H9 (cell line): ENCODE measurements at regions not wholly inside any gene's neighbourhood (a gene's known extent, or its start where the extent isn't known, plus 50 kb on each side); places are given as distances from the start of the nearest gene placed in this dataset.

ENCODE experiments used
- DNase-seq: peaks from one replicate; pipeline ENCODE4 v3.0.0-alpha.2; 2017
- H2AFZ ChIP-seq: one replicate; pipeline ENCODE4 v1.6.1; 2013; ENCODE audit warnings: mild to moderate bottlenecking, low read length, control low read depth, moderate library complexity
- H2AK5ac ChIP-seq: 2 replicates; pipeline ENCODE4 v1.6.1; 2013; ENCODE audit warnings: low read length, control low read depth, mixed read lengths; ENCODE audit not compliant: insufficient read length
- H2BK120ac ChIP-seq: one replicate; pipeline ENCODE4 v1.6.1; 2013; ENCODE audit warnings: low read depth, mild to moderate bottlenecking, low read length, control low read depth, inconsistent platforms; ENCODE audit not compliant: poor library complexity, severe bottlenecking
- H2BK12ac ChIP-seq: 2 replicates; pipeline ENCODE4 v1.6.1; 2013; ENCODE audit warnings: low read length, control low read depth, mixed read lengths, low read depth; ENCODE audit not compliant: insufficient read length
- H2BK15ac ChIP-seq: 2 replicates; pipeline ENCODE4 v1.6.1; 2013; ENCODE audit warnings: low read depth, low read length, control low read depth
- H2BK20ac ChIP-seq: one replicate; pipeline ENCODE4 v1.6.1; 2013; ENCODE audit warnings: low read depth, mild to moderate bottlenecking, low read length, control low read depth, inconsistent platforms; ENCODE audit not compliant: poor library complexity, severe bottlenecking
- H2BK5ac ChIP-seq: 2 replicates; pipeline ENCODE4 v1.6.1; 2013; ENCODE audit warnings: low read length, control low read depth, mixed read lengths; ENCODE audit not compliant: insufficient read length
- H3K14ac ChIP-seq: 2 replicates; pipeline ENCODE4 v1.6.1; 2013; ENCODE audit warnings: low read length, control low read depth; ENCODE audit not compliant: insufficient read depth
- H3K18ac ChIP-seq: 2 replicates; pipeline ENCODE4 v1.6.1; 2013; ENCODE audit warnings: low read depth, mild to moderate bottlenecking, mixed read lengths, low read length, control low read depth; ENCODE audit not compliant: insufficient read length
- H3K23ac ChIP-seq: 2 replicates; pipeline ENCODE4 v1.6.1; 2013; ENCODE audit warnings: low read length, control low read depth, mixed read lengths, low read depth; ENCODE audit not compliant: insufficient read length
- H3K23me2 ChIP-seq: 2 replicates; pipeline ENCODE4 v1.6.1; 2013; ENCODE audit warnings: low read depth, mild to moderate bottlenecking, mixed read lengths, low read length, control low read depth; ENCODE audit not compliant: insufficient read length, poor library complexity, severe bottlenecking
- H3K27ac ChIP-seq: 2 replicates; pipeline ENCODE4 v1.5.1; 2013; ENCODE audit warnings: low read length, control low read depth, mixed read lengths, low read depth; ENCODE audit not compliant: insufficient read length
- H3K27me3 ChIP-seq: 2 replicates; pipeline ENCODE4 v1.6.1; 2013; ENCODE audit warnings: low read length, control low read depth, inconsistent platforms; ENCODE audit not compliant: insufficient read depth
- H3K4ac ChIP-seq: 2 replicates; pipeline ENCODE4 v1.6.1; 2013; ENCODE audit warnings: low read depth, mild to moderate bottlenecking, control low read depth, inconsistent platforms, low read length, moderate library complexity
- H3K4me1 ChIP-seq: 2 replicates; pipeline ENCODE4 v1.6.1; 2013; ENCODE audit warnings: low read length, control low read depth, inconsistent platforms; ENCODE audit not compliant: insufficient read depth
- H3K4me2 ChIP-seq: 2 replicates; pipeline ENCODE4 v1.6.1; 2013; ENCODE audit warnings: low read length, control low read depth, mixed read lengths; ENCODE audit not compliant: insufficient read length, insufficient read depth
- H3K56ac ChIP-seq: 2 replicates; pipeline ENCODE4 v1.6.1; 2013; ENCODE audit warnings: low read depth, mild to moderate bottlenecking, mixed read lengths, low read length, control low read depth; ENCODE audit not compliant: insufficient read length
- H3K79me1 ChIP-seq: 2 replicates; pipeline ENCODE4 v1.6.1; 2013; ENCODE audit warnings: low read depth, mild to moderate bottlenecking, moderate library complexity, low read length, control low read depth, inconsistent platforms; ENCODE audit not compliant: insufficient read depth, poor library complexity, severe bottlenecking
- H3K79me2 ChIP-seq: 2 replicates; pipeline ENCODE4 v1.6.1; 2013; ENCODE audit warnings: low read length, control low read depth, inconsistent platforms; ENCODE audit not compliant: insufficient read depth
- H3K9ac ChIP-seq: 2 replicates; pipeline ENCODE4 v1.6.1; 2013; ENCODE audit warnings: low read length, control low read depth, mixed read lengths; ENCODE audit not compliant: insufficient read length; ENCODE audit errors: extremely low read depth
- H3K9me3 ChIP-seq: one replicate; pipeline ENCODE4 v1.6.1; 2013; ENCODE audit warnings: low read depth, low read length, inconsistent platforms; ENCODE audit not compliant: control insufficient read depth
- H3T11ph ChIP-seq: one replicate; pipeline ENCODE4 v1.6.1; 2013; ENCODE audit warnings: mild to moderate bottlenecking, low read length, control low read depth, inconsistent platforms
- H4K20me1 ChIP-seq: one replicate; pipeline ENCODE4 v1.6.1; 2013; ENCODE audit not compliant: control insufficient read depth, insufficient read length, insufficient read depth
- H4K5ac ChIP-seq: 2 replicates; pipeline ENCODE4 v1.6.1; 2013; ENCODE audit warnings: low read depth, mild to moderate bottlenecking, mixed read lengths, low read length, control low read depth; ENCODE audit not compliant: insufficient read length
- H4K8ac ChIP-seq: replicated peaks from 2 replicates; pipeline ENCODE4 v1.6.1; 2013; ENCODE audit warnings: low read length, control low read depth, mixed read lengths, low read depth; ENCODE audit not compliant: insufficient read length
- H4K91ac ChIP-seq: 2 replicates; pipeline ENCODE4 v1.6.1; 2013; ENCODE audit warnings: low read depth, mild to moderate bottlenecking, moderate library complexity, mixed read lengths, low read length, control low read depth; ENCODE audit not compliant: insufficient read length
- H3K27ac Mint-ChIP-seq, 3 experiments: 2 replicates in 2 of 3; 3 replicates in 1 of 3; pipeline ENCODE4 v1.8.0; 2020 to 2021; ENCODE audit warnings: mixed read lengths in 3 of 3, mild to moderate bottlenecking in 1 of 3, moderate library complexity in 1 of 3
- H3K27me3 Mint-ChIP-seq: 2 replicates; pipeline ENCODE4 v1.8.0; 2021; ENCODE audit warnings: low read depth, mild to moderate bottlenecking, moderate library complexity, mixed read lengths
- H3K36me3 Mint-ChIP-seq, 3 experiments: 2 replicates in 2 of 3; 3 replicates in 1 of 3; pipeline ENCODE4 v1.8.0; 2020 to 2021; ENCODE audit warnings: low read depth in 3 of 3, mixed read lengths in 3 of 3; ENCODE audit not compliant: insufficient read depth in 1 of 3
- H3K4me1 Mint-ChIP-seq, 2 experiments: 2 replicates each; pipeline ENCODE4 v1.8.0; 2020; ENCODE audit warnings: mixed read lengths in 2 of 2
- H3K4me3 Mint-ChIP-seq, 2 experiments: 2 replicates in 1 of 2; 3 replicates in 1 of 2; pipeline ENCODE4 v1.8.0; 2020 to 2021; ENCODE audit warnings: mild to moderate bottlenecking in 2 of 2, mixed read lengths in 2 of 2, moderate library complexity in 1 of 2
- H3K9me3 Mint-ChIP-seq, 2 experiments: 2 replicates in 1 of 2; 3 replicates in 1 of 2; pipeline ENCODE4 v1.8.0; 2020; ENCODE audit warnings: mild to moderate bottlenecking in 2 of 2, mixed read lengths in 2 of 2, moderate library complexity in 1 of 2
- CTCF ChIP-seq: fragments of 200-600 bp; sonication (generic); conservative IDR thresholded peaks from 3 replicates; pipeline ENCODE4 v1.8.0; 2021; ENCODE audit warnings: antibody characterized with exemption, mild to moderate bottlenecking
- WGBS: extraction: QIAGEN DNeasy Blood & Tissue Kit; methylation state at CpG from one replicate; pipeline ENCODE4 v1.1.7; 2013; ENCODE audit warnings: missing lambda C conversion rate, low lambda C conversion rate, mixed read lengths; ENCODE audit not compliant: insufficient read length; ENCODE audit errors: extremely low coverage; 5-methylcytosine and 5-hydroxymethylcytosine counted together

GRCh38 chr18:38033282-38033681 is 467.7 kb upstream of the CELF4 start:
- TF ChIP-seq CTCF, result no peak
- H3K79me1 ChIP-seq, result no peaks in the 10 kb centered on the region
- no peaks in the 10 kb centered on the region for H3K23me2 ChIP-seq
- H3K18ac ChIP-seq, result no peak overlapping the region
- no peak overlapping the region for H3K23ac ChIP-seq
- H4K91ac ChIP-seq, result no peak overlapping the region
- H2BK120ac ChIP-seq, result no peak overlapping the region
- H2BK5ac ChIP-seq, result no peak overlapping the region
- no peak overlapping the region for H3K14ac ChIP-seq
- no peaks in the 10 kb centered on the region; a peak in 1 of 4 replicates for H3K4me1 Mint-ChIP-seq
- no peaks in the 10 kb centered on the region for H4K20me1 ChIP-seq
- H3K27me3 ChIP-seq, result no peaks in the 10 kb centered on the region; the same call in 1 of the 2 replicates
- H3K9me3 ChIP-seq, result no peaks in the 10 kb centered on the region
- H3K27ac ChIP-seq, result no peak overlapping the region
- H3K4me3 Mint-ChIP-seq, result no peak overlapping the region
- H3K27ac Mint-ChIP-seq, result no peak overlapping the region
- no peak overlapping the region for H2BK20ac ChIP-seq
- no peaks in the 10 kb centered on the region for H3K4me1 ChIP-seq
- H3K4me2 ChIP-seq, result no peak overlapping the region
- H4K5ac ChIP-seq, result no peak overlapping the region
- H2BK12ac ChIP-seq, result no peak overlapping the region
- no peak overlapping the region for H4K8ac ChIP-seq
- H3K9ac ChIP-seq, result no peak overlapping the region
- H3K27me3 Mint-ChIP-seq, result no peaks in the 10 kb centered on the region
- H3K36me3 Mint-ChIP-seq, result no peaks in the 10 kb centered on the region
- no peaks in the 10 kb centered on the region for H3K9me3 Mint-ChIP-seq
- no peak for DNase-seq
- no peak overlapping the region for H2AFZ ChIP-seq
- no CpG with 5 or more reads among the region's 3 CpGs for WGBS
- no peak overlapping the region for H3T11ph ChIP-seq
- H3K79me2 ChIP-seq, result no peaks in the 10 kb centered on the region
- no peak overlapping the region for H3K56ac ChIP-seq
- no peak overlapping the region for H2BK15ac ChIP-seq
- no peak overlapping the region for H2AK5ac ChIP-seq
- H3K4ac ChIP-seq, result no peak overlapping the region
